ENCODE measurements at regions not wholly inside any gene's neighbourhood (a gene's known extent, or its start where the extent isn't known, plus 50 kb on each side); places are given as distances from the start of the nearest gene placed in this dataset.
"Not testable (repeated sequence)": the region's sequence is repeated elsewhere in the genome, so short reads cannot be mapped to it uniquely, and the experiment has no call there.

DNA sequence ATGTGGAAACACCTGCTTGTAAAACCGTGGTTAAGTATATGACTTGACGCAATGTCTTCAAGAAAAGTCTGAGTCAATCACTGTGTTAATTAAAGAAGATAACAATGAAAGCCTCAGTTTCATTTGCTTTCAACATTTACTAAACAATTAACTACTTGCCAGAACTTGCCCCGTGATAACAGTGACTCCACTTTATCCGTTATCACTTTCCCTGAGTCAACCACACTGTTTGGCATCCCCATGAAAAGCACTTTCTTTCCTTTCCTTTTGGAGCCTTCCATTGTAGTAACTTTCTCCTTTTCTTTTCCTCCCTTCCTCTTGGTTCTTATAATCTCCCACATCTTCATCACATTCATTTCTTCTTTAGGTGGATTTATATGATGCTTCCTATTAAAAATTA lies 435.1 kb upstream of the GOT2 start:
- ATAC-seq, result no peak
- no peak for DNase-seq

DNA sequence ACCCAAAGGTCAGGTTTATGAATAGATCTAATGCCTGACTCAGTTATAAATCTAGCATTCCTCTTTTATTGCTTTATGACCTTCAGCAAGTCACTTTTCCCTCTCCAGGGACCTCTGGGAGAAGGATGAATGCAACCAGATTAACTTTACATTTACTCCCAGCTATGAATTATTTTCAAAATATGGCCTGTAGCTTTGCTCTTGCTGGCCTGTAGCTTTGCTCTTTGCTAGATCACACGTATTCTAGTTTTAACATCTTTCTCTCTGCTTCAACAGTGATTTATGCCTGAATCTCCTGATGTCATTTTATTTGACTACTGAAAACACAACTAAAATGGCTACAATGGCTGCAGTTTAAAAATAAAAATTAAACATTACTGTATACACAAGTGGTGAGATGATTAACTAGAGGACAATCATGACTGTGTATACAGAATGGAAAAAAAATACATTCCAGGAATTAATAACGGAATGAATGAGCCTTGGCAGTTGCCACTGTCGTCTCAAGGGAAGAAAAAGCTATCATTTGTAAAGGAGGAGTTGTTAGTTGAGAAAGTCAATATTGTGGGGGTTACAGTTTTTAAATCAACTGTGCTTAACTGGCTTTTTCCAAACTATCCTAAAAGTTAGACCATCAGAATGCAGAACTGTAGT lies 434.5 kb upstream of the GOT2 start:
- ATAC-seq (no peak), DNase-seq (no peak)

DNA sequence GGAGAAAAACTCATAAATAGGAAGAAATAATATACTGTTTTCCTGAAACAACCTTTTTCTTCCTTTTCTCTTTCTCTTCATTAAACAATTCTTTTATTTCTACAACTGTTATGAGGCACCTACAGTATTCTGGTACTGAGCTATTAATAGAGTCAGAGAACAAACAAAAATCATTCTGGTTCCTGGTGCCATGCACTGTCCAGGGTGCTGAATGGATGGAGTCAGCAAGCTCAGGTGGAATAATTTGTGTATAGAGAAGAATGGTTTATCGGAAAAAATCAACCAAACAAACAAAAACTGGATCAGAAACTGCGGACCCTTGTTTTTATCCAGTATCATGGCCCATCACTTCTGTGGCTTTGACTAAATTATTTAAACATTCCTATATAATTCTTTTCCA lies 430.3 kb upstream of the GOT2 start:
- ATAC-seq (no peak), DNase-seq (no peak)

DNA sequence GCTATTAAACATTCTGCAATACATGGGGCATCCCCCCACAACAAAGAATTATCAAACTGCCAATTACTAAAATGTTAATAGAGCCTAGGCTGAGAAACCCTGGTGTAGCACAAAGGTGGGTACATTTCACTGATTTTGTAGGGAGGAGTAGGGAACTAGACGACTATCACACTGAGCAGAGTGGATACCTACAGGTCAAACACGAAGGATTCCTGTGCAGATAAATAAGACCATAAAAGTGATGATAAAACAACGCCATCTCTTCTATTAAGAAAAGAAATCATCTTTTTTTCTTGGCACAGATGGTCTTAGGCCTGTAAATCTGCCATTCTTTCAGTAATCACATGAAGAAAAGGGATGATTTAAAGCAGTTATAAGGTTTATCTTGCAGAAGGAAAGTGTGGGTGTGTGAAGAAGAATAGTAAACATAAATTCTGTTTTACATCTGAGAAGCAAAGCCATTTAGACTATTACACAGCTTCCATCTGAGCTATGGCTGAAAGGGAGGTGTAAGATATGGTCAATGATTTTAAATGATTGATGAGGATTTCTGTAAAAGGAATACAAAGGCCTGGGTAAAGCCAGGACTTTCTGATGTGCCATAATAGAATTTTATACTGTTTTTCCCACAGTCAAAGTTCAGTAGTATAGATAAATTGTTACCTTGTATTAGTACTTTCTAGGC lies 429.4 kb upstream of the GOT2 start:
- no peak for ATAC-seq

DNA sequence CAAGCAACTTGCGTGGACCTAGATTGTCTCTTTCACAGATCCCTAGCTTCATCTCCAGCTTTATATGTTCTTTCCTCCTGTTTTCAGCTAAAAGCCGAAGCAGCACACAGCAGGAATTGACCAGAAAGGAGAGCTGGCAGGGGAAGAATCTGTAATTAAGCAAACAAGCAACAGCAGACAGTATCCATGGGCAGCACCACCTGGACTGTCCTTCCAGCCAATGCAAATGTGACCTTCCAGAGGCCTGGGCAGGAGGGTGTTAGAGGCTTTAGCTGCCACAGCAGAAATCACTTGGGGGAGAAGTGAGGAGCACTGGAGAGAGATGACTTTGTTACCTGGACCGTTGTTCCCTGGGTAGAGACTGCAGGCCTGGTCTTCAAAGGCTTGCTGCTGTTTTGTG lies 427.6 kb upstream of the GOT2 start:
- DNase-seq, result no peak
- no peak for ATAC-seq

More for the DNA sequence above, 429.4 kb upstream of the GOT2 start:
- no peak for DNase-seq

DNA sequence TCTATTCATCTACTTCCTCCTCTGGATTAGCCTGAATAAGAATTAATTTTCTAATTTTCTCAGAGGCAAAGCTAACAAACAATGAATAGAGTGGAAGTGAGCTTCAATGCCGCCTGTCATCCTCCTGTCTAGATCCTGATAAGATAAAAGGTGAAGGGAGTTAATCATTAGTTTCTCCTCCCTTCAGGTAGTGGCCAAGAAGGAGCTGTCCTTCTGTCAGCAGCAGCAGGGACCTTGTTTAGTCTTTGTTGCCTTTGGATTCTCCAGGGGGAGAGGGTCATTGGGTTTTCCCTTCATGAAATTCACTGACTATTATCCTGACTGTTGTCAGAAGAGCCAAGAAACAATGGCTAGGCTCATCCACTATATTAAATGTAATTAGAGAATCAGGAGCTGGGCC lies 420.2 kb upstream of the GOT2 start:
- no peak for DNase-seq
- no peak for ATAC-seq

DNA sequence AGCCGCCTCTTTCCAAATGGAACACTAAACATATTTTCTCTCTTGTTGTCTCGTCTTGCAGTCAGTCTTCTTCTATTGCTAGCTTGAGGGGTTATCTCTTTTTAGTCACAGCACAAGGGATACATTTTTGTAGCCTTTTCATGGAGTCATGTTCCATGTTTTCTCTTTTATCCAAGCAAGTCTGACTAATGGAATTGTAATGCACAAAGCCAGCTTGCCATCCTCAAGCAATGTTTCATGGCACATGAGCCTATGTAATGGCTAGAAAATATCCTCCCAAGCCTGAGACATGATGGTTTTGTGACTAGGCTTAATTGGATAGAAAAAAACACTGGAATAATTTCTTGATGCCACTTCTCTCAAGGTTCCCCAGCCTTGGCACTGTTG lies 414.6 kb upstream of the GOT2 start:
- ATAC-seq (no peak), DNase-seq (no peak)

DNA sequence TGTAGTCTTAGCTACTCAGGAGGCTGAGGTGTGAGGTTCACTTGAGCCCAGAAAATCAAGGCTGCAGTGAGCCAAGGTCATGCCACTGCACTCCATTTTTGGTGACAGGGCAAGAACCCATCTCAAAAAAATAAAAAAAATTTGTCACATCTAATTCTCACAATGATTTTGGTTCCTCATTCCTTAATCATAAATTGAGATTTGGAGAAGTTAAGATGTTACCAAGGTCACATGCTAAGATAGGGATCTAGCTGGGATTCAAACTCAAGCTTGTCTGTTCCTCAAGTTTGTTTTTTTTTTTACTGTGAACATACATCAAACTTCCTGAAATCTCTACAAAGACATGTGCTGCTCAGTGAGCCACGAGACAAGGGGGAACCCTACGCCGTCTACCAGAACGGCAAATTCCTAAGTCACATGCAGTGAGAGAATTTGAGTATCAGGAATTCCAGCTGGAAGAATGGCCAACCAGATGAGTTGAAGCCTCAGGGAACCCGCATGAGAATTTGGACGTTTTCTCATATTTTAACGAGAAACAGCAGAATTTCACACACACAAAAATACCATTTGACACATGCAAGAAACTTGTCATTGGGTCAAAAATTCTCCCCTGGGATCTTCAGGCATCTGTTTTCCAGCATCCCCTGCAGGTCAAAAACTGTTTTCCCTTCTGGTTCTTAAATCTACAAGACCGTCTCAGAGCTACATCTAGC lies 414.1 kb upstream of the GOT2 start:
- no peak for DNase-seq
- no peak for ATAC-seq

DNA sequence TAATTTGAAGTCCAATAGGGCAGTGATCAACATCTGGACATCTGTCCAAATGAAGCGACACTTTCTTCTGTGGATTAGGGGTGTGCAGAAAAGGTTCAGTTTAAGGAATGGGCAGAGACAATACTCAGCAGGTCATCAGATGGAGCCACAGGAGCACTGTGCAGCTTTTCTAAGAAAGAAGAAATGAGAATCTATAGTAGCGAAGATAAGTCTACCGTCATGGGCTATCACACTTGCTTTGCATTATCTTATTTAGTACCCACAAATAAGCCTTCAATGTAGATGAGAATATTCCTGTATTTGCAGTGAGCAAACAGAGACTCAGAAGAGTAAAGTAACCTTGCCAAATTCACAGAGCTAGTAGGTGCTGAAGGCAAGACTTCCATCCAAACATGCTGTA lies 412.0 kb upstream of the GOT2 start:
- DNase-seq (no peak), ATAC-seq (no peak)

DNA sequence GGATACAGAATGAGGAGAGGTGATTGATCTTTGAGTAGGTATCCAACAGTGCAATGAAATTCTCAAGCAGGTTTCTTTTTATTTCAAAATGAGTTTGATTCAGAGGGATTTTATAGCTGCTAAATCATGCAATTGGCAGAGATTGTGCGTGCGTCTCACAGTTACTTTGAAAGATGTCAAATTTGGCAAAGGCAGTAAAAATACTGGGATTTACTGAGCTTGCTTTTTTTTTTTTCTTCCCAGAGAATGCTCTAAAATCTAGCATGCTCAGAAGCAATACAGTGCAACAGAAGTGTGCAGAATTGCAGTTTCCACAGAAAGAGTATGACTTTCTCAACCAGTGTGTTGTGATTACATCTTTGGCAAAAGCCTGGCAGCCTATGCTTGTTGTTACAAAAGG lies 410.7 kb upstream of the GOT2 start:
- DNase-seq (no peak), ATAC-seq (no peak)

DNA sequence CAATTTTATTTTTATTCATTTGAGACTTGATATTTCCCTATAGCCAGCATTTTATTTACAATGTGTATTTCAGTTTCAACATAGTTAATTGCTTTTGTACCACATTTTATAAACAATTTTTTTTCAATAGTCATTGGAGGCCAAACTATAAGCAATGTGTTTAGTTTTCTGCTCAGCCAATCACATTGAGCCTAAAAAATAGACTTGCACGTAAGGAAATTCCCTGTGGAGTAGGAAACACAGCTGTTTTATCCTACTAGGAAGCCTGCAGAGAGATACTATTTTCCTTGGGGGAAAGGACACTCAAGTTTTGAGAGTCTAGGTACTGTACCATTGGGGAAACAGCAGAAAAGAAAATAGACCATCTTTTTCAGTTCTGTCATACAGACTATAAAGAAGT lies 410.2 kb upstream of the GOT2 start:
- no peak for ATAC-seq
- no peak for DNase-seq

DNA sequence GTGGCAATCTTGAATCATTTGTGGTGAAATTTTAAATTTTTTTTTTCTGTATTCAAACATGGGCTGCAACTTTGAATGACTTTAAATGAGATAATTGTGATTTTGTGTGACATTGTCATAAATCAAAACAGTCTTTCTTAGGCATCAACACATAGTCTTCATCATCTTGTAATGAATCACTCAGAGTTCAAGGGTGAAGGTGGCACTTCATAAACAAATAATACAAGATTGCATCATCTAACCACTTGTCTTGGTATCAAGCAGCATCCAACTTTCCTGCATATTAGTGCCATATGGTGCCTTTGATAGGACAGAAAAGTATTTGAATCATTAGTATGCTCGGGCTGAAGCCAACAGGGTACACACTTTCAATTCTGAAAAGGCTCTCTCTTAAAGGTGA lies 392.4 kb upstream of the GOT2 start:
- no peak for ATAC-seq
- DNase-seq, result no peak

DNA sequence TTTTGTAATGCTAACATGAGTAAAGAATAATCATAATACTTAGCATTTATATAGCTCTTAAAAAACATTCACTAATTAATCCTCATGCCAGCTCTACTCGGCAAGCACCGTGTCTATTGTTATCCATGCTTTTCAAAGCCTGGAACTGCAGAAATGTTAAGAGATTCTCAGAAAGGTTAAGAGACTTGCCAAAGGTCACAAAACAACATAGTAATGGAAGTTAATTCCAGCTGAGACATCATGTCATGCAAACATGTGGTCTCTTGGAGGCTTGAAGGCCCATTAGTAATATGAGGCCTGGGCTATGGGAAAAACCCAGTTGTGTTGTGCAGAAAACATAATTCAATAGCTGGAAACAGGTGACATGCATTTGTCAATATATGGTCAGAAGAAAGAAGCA lies 389.9 kb upstream of the GOT2 start:
- DNase-seq (no peak), ATAC-seq (no peak)

DNA sequence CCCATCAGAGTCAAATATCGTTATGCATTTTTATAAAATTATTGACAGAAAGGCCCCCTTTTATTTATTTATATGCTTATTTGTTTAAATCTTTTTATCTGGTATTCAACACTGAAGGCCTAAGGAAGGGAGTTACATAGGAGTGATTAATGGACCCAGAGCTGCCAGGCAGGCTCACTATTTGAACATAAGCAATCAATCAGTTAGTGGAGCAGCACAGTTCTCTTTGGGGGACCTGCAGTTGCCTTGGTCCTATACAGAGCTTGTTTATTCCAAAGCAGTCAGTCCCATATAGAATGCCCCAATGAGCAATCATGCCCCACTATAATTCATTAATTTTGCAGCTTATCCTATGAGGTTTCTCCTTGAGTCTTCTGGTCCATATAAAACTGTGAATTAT lies 389.4 kb upstream of the GOT2 start:
- no peak for ATAC-seq
- no peak for DNase-seq

DNA sequence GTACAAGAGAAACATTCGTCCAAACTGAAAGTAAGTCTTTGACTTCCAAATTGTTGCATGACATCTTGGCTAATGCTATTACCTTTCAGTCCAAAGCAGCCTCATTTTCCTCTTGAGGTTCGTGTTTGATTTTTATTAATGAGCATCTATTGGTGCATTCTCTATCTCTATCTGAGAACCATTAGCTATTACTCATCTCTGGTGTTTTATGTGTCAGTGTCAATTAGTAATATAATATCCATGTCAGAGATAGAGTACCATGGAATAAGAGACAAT lies 388.1 kb upstream of the GOT2 start:
- DNase-seq (no peak), ATAC-seq (no peak)

DNA sequence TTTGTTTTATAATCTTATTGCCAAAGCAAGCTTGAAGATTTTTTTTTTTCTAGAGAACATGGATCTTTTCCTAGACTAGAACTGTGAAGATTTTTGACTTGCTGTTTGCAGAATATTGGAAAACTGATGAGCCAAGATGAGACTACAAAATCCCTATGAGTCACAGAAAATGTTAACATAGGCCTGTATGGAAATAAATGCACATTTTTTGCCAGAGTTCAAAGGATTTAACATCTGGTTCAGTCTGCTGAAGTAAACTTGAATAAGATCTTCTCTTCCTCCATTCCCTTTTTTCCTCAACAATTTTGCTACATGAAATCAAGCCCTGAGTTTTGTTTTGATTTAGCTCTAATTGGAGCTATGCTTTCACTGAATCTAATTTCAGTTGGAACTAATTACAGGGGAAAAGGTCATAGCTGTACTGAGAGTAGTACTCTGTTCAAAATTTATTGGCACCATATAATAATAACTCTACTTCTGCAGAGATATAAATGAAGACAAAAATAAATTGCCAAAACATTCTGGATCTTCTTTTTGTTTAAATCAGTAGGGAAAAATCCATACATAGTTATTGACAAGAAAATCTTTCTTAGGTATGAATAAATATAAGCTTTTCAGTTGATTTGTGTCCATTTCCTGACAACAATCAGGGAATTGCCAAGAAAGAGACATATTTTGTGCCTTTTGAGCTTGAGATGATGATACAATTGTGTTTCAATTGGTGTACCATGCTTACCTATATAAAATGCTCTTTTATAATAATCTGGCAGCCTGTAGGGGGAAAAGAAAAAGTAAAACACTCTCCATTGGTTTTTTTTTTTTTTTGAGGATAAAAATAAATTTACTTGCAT lies 387.5 kb upstream of the GOT2 start:
- ATAC-seq, result no peak

DNA sequence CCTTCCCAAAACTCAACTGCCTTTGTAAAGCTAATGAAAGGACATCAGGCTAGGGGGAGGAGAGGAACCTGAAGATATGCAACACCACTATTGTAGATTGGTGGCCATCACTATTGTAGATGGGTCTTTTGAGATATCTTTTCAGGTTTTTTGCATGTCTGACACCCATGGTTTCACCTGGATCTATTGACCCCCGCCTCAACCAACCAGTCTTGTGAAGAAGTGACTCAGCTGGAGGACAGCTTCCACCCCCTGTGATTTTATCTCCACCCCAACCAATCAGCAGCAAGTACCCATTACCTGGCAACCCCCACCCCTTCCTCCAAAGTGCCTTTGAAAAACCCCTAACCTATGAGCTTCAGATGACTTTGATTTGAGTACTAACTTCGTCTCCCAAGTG lies 382.6 kb upstream of the GOT2 start:
- ATAC-seq (no peak), DNase-seq (no peak)

More for the DNA sequence above, 387.5 kb upstream of the GOT2 start:
- no peak for DNase-seq

DNA sequence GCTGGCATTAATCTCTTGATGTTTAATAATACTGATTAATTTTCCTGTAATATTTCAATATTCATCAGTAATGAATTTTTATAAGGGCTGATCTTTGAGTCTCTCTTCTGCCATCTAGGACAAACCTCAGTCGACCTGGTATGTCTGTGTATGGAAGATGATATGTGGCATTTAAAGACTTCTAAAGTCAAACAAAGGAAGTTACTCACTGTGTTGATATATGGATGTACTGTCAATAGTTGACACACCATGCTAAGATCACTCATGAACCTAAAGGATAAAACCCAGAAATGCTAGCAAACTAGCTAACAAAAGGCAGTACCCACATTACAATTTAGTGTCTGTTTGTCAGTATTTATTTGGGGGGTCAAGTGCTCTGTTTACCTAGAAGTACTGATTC lies 380.7 kb upstream of the GOT2 start:
- no peak for DNase-seq
- ATAC-seq, result no peak

DNA sequence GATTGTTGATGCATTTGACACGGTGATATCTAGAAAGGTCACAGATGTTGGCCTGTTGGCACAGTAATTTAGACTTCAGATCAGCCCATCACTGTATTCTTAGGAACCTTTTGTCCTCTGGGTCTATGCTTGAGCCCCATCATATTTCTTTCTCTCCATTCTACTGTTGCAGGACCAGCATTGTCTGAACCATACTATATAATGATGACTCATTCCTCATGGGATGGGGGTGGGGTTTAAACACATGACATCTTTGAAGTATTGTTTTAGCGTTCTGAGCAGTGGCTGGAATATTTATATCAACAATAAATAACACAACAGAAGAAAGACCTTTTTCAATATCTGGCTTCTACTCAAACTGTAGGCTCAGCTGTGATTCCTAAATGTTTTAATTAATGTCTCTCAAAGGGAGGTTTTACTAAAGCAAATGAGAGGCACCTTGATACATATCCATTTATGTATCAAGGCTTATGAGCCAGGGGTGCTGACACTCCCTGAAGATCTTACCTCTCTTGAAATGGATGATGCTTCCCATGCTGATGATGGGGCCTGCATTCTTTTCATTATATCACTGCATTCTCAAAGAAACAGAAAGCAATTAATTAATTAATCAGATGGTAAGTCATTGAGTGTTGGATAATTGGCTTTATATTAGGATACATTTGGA lies 379.0 kb upstream of the GOT2 start:
- ATAC-seq (no peak), DNase-seq (no peak)

DNA sequence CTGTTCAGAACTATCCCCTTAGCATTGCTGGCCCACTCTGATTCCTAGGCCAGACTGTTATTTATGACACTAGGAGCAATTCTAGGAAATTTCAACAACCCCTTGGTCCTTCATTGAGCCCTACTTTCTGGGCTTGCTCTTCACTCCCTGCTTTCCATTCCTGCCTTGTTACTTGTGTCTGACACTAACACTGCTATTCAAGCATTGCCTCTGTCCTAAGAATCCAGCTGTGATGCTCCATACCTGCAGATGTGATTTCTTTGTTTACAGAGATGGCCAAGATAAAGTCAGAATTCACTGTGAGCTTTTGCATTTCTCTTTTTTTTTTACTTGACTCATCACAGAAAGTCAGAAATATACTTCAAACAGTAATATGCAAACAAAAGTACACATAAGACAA lies 377.2 kb upstream of the GOT2 start:
- DNase-seq (no peak), ATAC-seq (no peak)

DNA sequence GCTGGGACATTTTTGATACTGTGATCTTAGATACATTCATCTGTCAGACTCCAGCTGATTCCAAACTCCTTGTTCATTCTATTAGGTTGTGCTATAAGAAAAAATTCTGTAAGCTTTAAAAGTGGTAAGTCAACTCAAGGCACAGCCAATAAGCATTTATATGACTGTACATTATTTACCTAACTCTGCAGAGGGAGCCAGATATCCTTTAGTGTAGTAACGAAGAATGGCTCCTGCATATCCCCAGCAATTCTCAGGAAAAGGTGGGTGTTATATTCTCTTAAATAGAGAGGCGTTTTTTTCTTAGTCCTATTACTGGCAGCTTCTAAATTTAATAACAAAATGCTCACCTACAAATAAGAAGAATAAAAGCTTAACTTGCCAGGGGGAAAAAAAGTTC lies 374.3 kb upstream of the GOT2 start:
- DNase-seq, result no peak
- ATAC-seq, result no peak

DNA sequence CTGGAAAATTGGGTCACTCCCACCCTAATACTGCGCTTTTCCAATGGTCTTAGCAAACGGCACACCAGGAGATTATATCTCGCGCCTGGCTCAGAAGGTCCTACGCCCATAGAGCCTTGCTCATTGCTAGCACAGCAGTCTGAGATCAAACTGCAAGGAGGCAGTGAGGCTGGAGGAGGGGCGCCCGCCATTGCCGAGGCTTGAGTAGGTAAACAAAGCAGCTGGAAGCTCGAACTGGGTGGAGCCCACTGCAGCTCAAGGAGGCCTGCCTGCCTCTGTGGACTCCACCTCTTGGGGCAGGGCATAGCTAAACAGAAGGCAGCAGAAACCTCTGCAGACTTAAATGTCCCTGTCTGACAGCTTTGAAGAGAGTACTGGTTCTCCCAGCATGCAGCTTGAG lies 362.6 kb upstream of the GOT2 start:
- DNase-seq, ATAC-seq: not testable (repeated sequence)

DNA sequence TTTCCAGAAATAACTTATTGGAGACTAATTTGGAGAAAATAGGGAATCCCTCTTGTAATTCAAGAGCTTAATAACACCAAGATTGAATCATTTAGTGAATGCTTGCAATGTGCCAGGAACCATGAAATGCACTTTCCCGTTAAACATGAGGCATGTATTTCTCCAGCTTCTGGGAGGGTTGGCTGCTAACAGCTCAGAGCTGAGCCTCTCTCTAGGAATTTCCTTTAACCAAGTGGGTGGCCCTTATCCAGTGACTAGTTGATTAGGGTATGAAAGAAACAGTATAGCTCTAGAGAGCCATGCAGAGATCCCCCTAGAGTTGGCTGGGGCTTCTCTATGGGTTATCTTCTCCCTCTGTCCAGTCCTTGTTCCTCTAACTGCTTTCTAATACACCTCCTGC lies 356.4 kb upstream of the GOT2 start:
- DNase-seq, result no peak
- no peak for ATAC-seq
